ENCODE measurements at regions not wholly inside any gene's neighbourhood (a gene's known extent, or its start where the extent isn't known, plus 50 kb on each side); places are given as distances from the start of the nearest gene placed in this dataset.

DNA sequence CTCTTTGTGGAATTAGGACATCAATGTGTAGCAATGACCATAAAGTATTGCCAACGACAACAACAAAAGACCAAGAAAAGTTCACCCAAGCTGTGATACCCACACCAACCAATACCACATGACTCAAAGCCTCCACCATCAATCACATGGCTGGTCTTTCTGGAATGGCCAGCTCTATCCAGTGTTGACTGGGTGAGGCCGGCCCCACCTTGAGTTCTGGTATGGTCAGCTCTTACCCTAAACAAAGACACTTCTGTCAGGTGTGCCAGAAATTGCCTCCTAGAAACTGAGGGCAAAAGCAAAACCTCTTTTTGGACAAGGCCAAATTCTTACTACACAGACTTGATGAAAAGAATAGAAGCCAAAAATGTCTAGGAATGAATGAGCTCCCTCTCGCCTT lies 331.5 kb downstream of the ZNF608 start:
- H4K91ac ChIP-seq (ENCODE audit: insufficient read length, low read depth, low read length): no peak overlapping the region
- H3K4me1 ChIP-seq (ENCODE audit: insufficient read depth, low read length): no peaks in the 10 kb centered on the region
- H3K79me2 ChIP-seq (ENCODE audit: insufficient read depth, low read length): no peaks in the 10 kb centered on the region
- H3K27me3 ChIP-seq (ENCODE audit: insufficient read depth, low read length): no peaks in the 10 kb centered on the region
- TF ChIP-seq, protein P1, sequence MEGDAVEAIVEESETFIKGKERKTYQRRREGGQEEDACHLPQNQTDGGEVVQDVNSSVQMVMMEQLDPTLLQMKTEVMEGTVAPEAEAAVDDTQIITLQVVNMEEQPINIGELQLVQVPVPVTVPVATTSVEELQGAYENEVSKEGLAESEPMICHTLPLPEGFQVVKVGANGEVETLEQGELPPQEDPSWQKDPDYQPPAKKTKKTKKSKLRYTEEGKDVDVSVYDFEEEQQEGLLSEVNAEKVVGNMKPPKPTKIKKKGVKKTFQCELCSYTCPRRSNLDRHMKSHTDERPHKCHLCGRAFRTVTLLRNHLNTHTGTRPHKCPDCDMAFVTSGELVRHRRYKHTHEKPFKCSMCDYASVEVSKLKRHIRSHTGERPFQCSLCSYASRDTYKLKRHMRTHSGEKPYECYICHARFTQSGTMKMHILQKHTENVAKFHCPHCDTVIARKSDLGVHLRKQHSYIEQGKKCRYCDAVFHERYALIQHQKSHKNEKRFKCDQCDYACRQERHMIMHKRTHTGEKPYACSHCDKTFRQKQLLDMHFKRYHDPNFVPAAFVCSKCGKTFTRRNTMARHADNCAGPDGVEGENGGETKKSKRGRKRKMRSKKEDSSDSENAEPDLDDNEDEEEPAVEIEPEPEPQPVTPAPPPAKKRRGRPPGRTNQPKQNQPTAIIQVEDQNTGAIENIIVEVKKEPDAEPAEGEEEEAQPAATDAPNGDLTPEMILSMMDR (conservative IDR thresholded peaks at IDR 0.05): no peak
- Mint-ChIP-seq H3K27me3 (ENCODE audit: low read depth) (no peaks in the 10 kb centered on the region), H3K27ac (0 out of 7 replicates have a peak overlapping the region, but pooled peaks of 1 of the 3 experiments have one; percentile 24), H3K36me3 (ENCODE audit: insufficient read depth in 1 of 3, low read depth in 3 of 3) (peaks cover 0 to 12% (median 10%) of the 10 kb centered on the region in 3 experiments; a peak in 5 of 7 replicates), H3K4me1 (peaks cover 3 to 4% of the 10 kb centered on the region in 2 experiments; a peak in 2 of 4 replicates), H3K9me3 (peaks cover 6 to 8% of the 10 kb centered on the region in 2 experiments; a peak in 3 of 5 replicates), H3K4me3 (no peak overlapping the region)
- H2BK15ac ChIP-seq (ENCODE audit: low read depth, low read length): no peak overlapping the region
- H4K5ac ChIP-seq (ENCODE audit: insufficient read length, low read depth, low read length): no peak overlapping the region
- H4K20me1 ChIP-seq (ENCODE audit: control insufficient read depth, insufficient read depth, insufficient read length): no peaks in the 10 kb centered on the region
- H3K23ac ChIP-seq (ENCODE audit: insufficient read length, low read depth, low read length): no peak overlapping the region
- no peak overlapping the region for H2BK120ac ChIP-seq (ENCODE audit: low read depth, low read length, poor library complexity, severe bottlenecking)
- H3K4me2 ChIP-seq (ENCODE audit: insufficient read depth, insufficient read length, low read length): no peak overlapping the region
- no CpG with 5 or more reads among the region's 3 CpGs for WGBS (ENCODE audit: extremely low coverage, insufficient read length, low lambda C conversion rate)
- no peak overlapping the region for H3K56ac ChIP-seq (ENCODE audit: insufficient read length, low read depth, low read length)
- no peak overlapping the region for H2AFZ ChIP-seq (ENCODE audit: low read length)
- no peak overlapping the region for H3K9ac ChIP-seq (ENCODE audit: extremely low read depth, insufficient read length, low read length)
- H3K18ac ChIP-seq (ENCODE audit: insufficient read length, low read depth, low read length): no peak overlapping the region
- H2BK20ac ChIP-seq (ENCODE audit: low read depth, low read length, poor library complexity, severe bottlenecking): no peak overlapping the region
- H2BK12ac ChIP-seq (ENCODE audit: insufficient read length, low read depth, low read length): no peak overlapping the region
- no peak overlapping the region for H3K27ac ChIP-seq (ENCODE audit: insufficient read length, low read depth, low read length)
- no peak for DNase-seq
- H3K14ac ChIP-seq (ENCODE audit: insufficient read depth, low read length): no peak overlapping the region
- no peak overlapping the region for H4K8ac ChIP-seq (replicated peaks; ENCODE audit: insufficient read length, low read depth, low read length)
- no peaks in the 10 kb centered on the region for H3K23me2 ChIP-seq (ENCODE audit: insufficient read length, low read depth, low read length, poor library complexity, severe bottlenecking)
- H3K79me1 ChIP-seq (ENCODE audit: insufficient read depth, low read depth, low read length, poor library complexity, severe bottlenecking): no peaks in the 10 kb centered on the region
- H2BK5ac ChIP-seq (ENCODE audit: insufficient read length, low read length): no peak overlapping the region
- H3K4ac ChIP-seq (ENCODE audit: low read depth, low read length): no peak overlapping the region
- H3K9me3 ChIP-seq (ENCODE audit: control insufficient read depth, low read depth, low read length): no peaks in the 10 kb centered on the region
- H2AK5ac ChIP-seq (ENCODE audit: insufficient read length, low read length): no peak overlapping the region
- H3T11ph ChIP-seq (ENCODE audit: low read length): no peak overlapping the region
